ENCODE measurements at regions not wholly inside any gene's neighbourhood (a gene's known extent, or its start where the extent isn't known, plus 50 kb on each side); places are given as distances from the start of the nearest gene placed in this dataset.

- DNase-seq, result peak in 37 of 56 donors; percentile 1 to 68 (median 18)
These were observed 164.9 kb downstream of the DHX15 start for GRCh38 chr4:24419181-24420034.

GRCh38 chr4:24417206-24417605, 167.1 kb downstream of the DHX15 start:
- no peak for DNase-seq

DNA sequence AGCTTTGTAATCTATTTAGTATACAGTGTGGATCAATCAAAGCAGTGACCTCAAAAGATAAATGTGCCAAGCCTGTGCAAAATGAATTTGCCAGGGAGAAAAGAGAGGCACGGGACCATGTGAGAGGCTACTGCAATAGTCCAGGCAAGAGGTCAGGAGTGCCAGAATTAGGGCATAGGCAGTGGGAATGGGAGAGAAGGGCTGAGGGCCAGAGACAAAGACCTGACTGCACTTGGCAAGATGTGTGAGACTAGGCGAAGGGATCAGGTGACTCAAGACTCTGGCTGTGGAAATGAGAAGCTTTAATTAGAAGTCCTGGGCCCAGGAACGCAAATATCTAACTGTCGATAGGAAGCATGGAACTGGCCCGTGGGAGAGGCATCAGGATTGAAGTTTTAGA, 168.1 kb downstream of the DHX15 start:
- no peak for DNase-seq

- DNase-seq, result no peak
These were observed 171.0 kb downstream of the DHX15 start for GRCh38 chr4:24413311-24413784.

- no peak for DNase-seq
These were observed 172.5 kb downstream of the DHX15 start for GRCh38 chr4:24411806-24412205.

GRCh38 chr4:24411299-24411698, 173.1 kb downstream of the DHX15 start:
- DNase-seq, result no peak

DNA sequence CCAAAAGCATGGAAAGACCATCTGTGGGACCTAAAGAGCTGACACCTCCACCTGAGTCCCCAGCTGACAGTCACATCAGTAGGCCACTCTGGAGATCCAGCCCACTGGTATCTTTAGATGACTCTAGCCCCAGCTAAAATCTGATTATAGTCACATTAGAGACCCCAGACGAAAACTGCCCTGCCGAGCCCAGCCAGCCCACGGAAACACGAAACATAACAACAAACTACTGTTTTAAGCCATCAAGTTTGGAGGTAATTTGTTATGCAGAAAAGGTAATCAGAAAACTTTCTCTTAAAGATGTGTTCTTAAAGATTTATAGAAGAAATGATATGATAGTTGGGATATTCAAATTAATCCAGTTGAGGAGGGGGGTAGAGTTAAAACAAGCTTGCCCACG, 175.7 kb downstream of the DHX15 start:
- DNase-seq, result no peak

GRCh38 chr4:24405926-24406325, 178.4 kb downstream of the DHX15 start:
- no peak for DNase-seq

- DNase-seq, result peak in 3 of 56 donors; percentile 3 to 5 (median 4)
These were observed 179.0 kb downstream of the DHX15 start for GRCh38 chr4:24405341-24405740.

DNA sequence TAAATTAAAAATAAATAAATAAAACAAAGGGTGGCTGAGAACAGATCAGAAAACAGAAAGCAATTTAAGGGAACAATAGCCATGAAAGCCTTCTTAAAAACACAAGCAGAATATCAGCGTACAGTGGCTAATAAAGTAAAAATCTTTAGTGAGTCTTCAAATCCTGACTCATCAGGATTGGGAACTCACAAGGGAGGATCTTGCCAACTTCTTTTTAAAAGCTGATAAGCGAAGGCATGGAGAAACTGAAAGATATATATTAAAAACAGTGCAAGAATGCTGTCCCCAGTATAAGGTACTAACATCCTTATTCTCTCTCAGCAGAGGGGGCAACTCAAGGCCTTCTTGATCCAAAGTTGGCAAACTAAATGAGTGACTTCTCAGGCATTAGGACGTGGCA, 180.1 kb downstream of the DHX15 start:
- no peak for DNase-seq

GRCh38 chr4:24403265-24403664, 181.1 kb downstream of the DHX15 start:
- DNase-seq, result no peak

GRCh38 chr4:24400537-24400936, 183.8 kb downstream of the DHX15 start:
- DNase-seq, result no peak

GRCh38 chr4:24396988-24397387, 187.4 kb downstream of the DHX15 start:
- no peak for DNase-seq

DNA sequence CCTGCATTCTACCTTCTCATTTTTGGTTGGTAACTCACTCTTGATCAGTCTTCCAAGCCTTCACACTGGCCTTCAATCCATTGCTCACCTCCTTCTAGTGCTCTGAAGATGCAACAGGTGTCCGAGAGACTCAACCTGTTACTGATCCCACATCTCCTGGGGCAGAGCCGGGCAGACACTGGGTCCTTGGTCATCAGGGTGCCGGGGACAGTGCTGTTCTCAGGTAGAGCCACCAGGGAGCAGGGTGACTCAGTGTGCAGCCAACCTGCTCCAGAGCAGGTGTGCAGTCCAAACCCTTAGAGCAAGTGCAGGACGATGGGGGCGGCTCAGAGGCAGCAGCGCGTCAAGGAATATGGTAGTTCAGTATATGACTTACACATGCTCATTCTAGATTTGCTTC, 188.4 kb downstream of the DHX15 start:
- DNase-seq, result no peak

GRCh38 chr4:24394041-24394440, 190.3 kb downstream of the DHX15 start:
- no peak for DNase-seq

- DNase-seq, result peak in 1 of 56 donors; percentile 3
These were observed 191.7 kb downstream of the DHX15 start for GRCh38 chr4:24392613-24393012.

- DNase-seq, result no peak
These were observed 202.0 kb downstream of the DHX15 start for GRCh38 chr4:24382381-24382780.

GRCh38 chr4:24380957-24381665, 203.2 kb downstream of the DHX15 start:
- DNase-seq, result no peak

GRCh38 chr4:24373704-24374103, 210.7 kb downstream of the DHX15 start:
- no peak for DNase-seq

GRCh38 chr4:24372881-24373280, 211.5 kb downstream of the DHX15 start:
- peak in 2 of 56 donors; percentile 2 to 3 for DNase-seq

DNA sequence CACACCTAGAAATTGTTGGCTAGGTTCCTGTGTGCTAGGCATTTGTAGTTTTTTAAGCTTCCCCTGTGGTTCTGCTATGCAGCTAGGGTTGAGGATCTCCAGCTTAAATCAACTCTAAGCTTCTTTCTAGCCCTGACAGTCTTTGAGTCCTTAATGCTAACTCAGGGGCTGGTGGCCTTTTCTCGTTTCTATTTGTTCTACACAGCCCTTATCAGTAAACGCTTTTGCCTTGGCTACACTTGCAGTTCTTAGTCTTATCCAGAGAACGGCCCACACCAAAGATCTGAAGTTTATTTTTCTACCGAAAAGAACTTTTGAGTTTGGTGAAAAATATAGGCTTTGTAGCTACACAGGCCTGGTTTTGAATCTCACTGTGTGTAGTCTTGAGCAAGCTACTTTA, 212.0 kb downstream of the DHX15 start:
- no peak for DNase-seq

GRCh38 chr4:24370421-24370820, 213.9 kb downstream of the DHX15 start:
- DNase-seq, result no peak

All from amygdala (tissue), 56 donors.